Neuronal stem cell (in vitro differentiated cells): ENCODE measurements at regions not wholly inside any gene's neighbourhood (a gene's known extent, or its start where the extent isn't known, plus 50 kb on each side); places are given as distances from the start of the nearest gene placed in this dataset.

Source experiments
- DNase-seq: peaks from one replicate; pipeline ENCODE4 v3.0.0-alpha.2; 2013; ENCODE audit warnings: low spot score
- H2AFZ ChIP-seq: one replicate; pipeline ENCODE4 v1.6.1; 2013; ENCODE audit warnings: mild to moderate bottlenecking, low read length, inconsistent platforms
- H2AK5ac ChIP-seq: 2 replicates; pipeline ENCODE4 v1.6.1; 2013; ENCODE audit warnings: low read depth, mild to moderate bottlenecking, inconsistent platforms, low read length, moderate library complexity, mixed read lengths
- H2BK120ac ChIP-seq: 2 replicates; pipeline ENCODE4 v1.6.1; 2013; ENCODE audit warnings: low read depth, mild to moderate bottlenecking, inconsistent platforms, low read length, moderate library complexity, mixed read lengths
- H2BK12ac ChIP-seq: one replicate; pipeline ENCODE4 v1.6.1; 2013; ENCODE audit warnings: low read length, inconsistent platforms
- H2BK15ac ChIP-seq: 2 replicates; pipeline ENCODE4 v1.6.1; 2013; ENCODE audit warnings: mild to moderate bottlenecking, low read length, inconsistent platforms, mixed read lengths
- H2BK5ac ChIP-seq: one replicate; pipeline ENCODE4 v1.6.1; 2013; ENCODE audit warnings: inconsistent platforms, mild to moderate bottlenecking, low read length, moderate library complexity
- H3K14ac ChIP-seq: one replicate; pipeline ENCODE4 v1.6.1; 2013; ENCODE audit warnings: low read length, inconsistent platforms
- H3K18ac ChIP-seq: 2 replicates; pipeline ENCODE4 v1.6.1; 2013; ENCODE audit warnings: low read length, inconsistent platforms
- H3K23ac ChIP-seq: 2 replicates; pipeline ENCODE4 v1.6.1; 2013; ENCODE audit warnings: low read depth, mild to moderate bottlenecking, mixed read lengths, low read length, inconsistent platforms; ENCODE audit not compliant: poor library complexity
- H3K27ac ChIP-seq: replicated peaks from 3 replicates; pipeline ENCODE4 v1.5.1; 2013; ENCODE audit warnings: low read length, inconsistent platforms
- H3K27me3 ChIP-seq, 3 experiments: 2 replicates each; pipeline ENCODE4 v1.6.1; 2013; ENCODE audit warnings: low read length in 3 of 3, mild to moderate bottlenecking in 2 of 3, inconsistent platforms in 1 of 3, low read depth in 1 of 3, mixed read lengths in 1 of 3, moderate library complexity in 1 of 3; ENCODE audit not compliant: control insufficient read depth in 3 of 3, insufficient read depth in 3 of 3
- H3K36me3 ChIP-seq, 2 donors: replicated peaks in 1 of 2; 2 replicates each; pipeline ENCODE4 v1.6.1; 2013; ENCODE audit warnings: low read length in 2 of 2; ENCODE audit not compliant: control insufficient read depth in 2 of 2, insufficient read depth in 2 of 2
- H3K4ac ChIP-seq: 2 replicates; pipeline ENCODE4 v1.6.1; 2013; ENCODE audit warnings: inconsistent platforms, mild to moderate bottlenecking, low read length, moderate library complexity
- H3K4me1 ChIP-seq, 2 donors: 1 replicate in 1 of 2; 2 replicates in 1 of 2; pipeline ENCODE4 v1.6.1; 2013; ENCODE audit warnings: low read length in 2 of 2, low read depth in 1 of 2; ENCODE audit not compliant: control insufficient read depth in 2 of 2, insufficient read depth in 1 of 2
- H3K4me2 ChIP-seq: one replicate; pipeline ENCODE4 v1.6.1; 2013; ENCODE audit warnings: mild to moderate bottlenecking, low read length, inconsistent platforms; ENCODE audit not compliant: insufficient read depth, poor library complexity, severe bottlenecking
- H3K4me3 ChIP-seq, 2 donors: 2 replicates each; pipeline ENCODE4 v1.5.1; 2013; ENCODE audit warnings: low read length in 2 of 2, mild to moderate bottlenecking in 2 of 2, inconsistent platforms in 1 of 2, moderate library complexity in 1 of 2
- H3K79me1 ChIP-seq: one replicate; pipeline ENCODE4 v1.6.1; 2013; ENCODE audit warnings: low read depth, mild to moderate bottlenecking, inconsistent platforms, low read length, moderate library complexity
- H3K9ac ChIP-seq: one replicate; pipeline ENCODE4 v1.6.1; 2013; ENCODE audit warnings: mild to moderate bottlenecking, low read depth, low read length, inconsistent platforms; ENCODE audit not compliant: poor library complexity
- H3K9me3 ChIP-seq, 2 donors: replicated peaks in 1 of 2; 2 replicates each; pipeline versions ENCODE3 to v1.6.1; 2013; ENCODE audit warnings: low read length in 2 of 2, mild to moderate bottlenecking in 2 of 2, inconsistent platforms in 1 of 2, low read depth in 1 of 2, mixed read lengths in 1 of 2, moderate library complexity in 1 of 2; ENCODE audit not compliant: control insufficient read depth in 2 of 2, insufficient read depth in 1 of 2
- H4K8ac ChIP-seq: one replicate; pipeline ENCODE4 v1.6.1; 2013; ENCODE audit warnings: low read depth, mild to moderate bottlenecking, inconsistent platforms, low read length, moderate library complexity
- H4K91ac ChIP-seq: one replicate; pipeline ENCODE4 v1.6.1; 2013; ENCODE audit warnings: low read length, low read depth, mild to moderate bottlenecking, inconsistent platforms; ENCODE audit not compliant: poor library complexity
- WGBS, 2 donors: extraction: QIAGEN DNeasy Blood & Tissue Kit; methylation state at CpG; one replicate each; pipeline ENCODE4 v1.1.7; 2013; ENCODE audit warnings: missing lambda C conversion rate in 2 of 2, mixed read lengths in 1 of 2; ENCODE audit not compliant: insufficient read length in 2 of 2, insufficient replicate concordance in 1 of 2; ENCODE audit errors: extremely low coverage in 2 of 2; 5-methylcytosine and 5-hydroxymethylcytosine counted together

- Histone ChIP-seq H3K9me3 (no peaks in the 10 kb centered on the region), H3K14ac (no peak overlapping the region), H3K9ac (no peak overlapping the region), H3K27ac (no peak overlapping the region), H3K18ac (no peak overlapping the region), H2BK12ac (no peak overlapping the region), H3K23ac (no peak overlapping the region), H2AFZ (no peak overlapping the region), H2AK5ac (no peak overlapping the region), H3K36me3 (no peaks in the 10 kb centered on the region), H3K27me3 (no peaks in the 10 kb centered on the region), H3K4me3 (no peak overlapping the region), H3K4ac (no peak overlapping the region), H4K91ac (no peak overlapping the region), H4K8ac (no peak overlapping the region), H2BK120ac (no peak overlapping the region), H3K79me1 (no peaks in the 10 kb centered on the region), H2BK15ac (no peak overlapping the region), H2BK5ac (no peak overlapping the region), H3K4me2 (no peak overlapping the region), H3K4me1 (no peaks in the 10 kb centered on the region)
- no CpG with 5 or more reads among the region's 6 CpGs for WGBS, 2 donors
- DNase-seq: no peak
Measured at GRCh38 chr7:41316410-41316809, 386.5 kb downstream of the INHBA start.

DNA sequence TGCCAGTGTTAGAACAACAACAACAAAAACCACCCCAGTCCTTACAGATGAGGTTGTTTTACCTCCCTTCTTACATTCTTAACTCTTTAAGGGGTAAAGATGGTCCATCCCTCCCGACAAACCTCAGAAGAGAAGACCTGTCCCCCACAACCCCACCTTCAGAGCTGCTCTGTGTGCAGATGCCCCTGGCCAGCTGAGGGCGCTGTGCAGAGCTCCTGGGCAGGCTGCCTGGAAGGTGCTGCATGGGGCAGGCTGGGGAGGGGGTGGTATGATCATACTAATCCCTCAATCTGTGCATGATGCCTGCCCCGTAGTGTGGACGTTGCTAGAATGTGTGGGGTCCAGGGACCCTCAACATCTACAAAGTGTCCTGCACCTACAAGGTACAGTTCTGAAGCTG is 387.1 kb downstream of the INHBA start:
- H2BK120ac ChIP-seq: no peak overlapping the region
- H3K27ac ChIP-seq: no peak overlapping the region
- peak overlapping the region; percentile 75 for H3K18ac ChIP-seq
- H3K4me3 ChIP-seq: no peak overlapping the region
- no peak overlapping the region for H3K4me2 ChIP-seq
- H3K9ac ChIP-seq: peak overlapping the region; percentile 1
- no CpG with 5 or more reads among the region's 4 CpGs for WGBS, 2 donors
- H3K27me3 ChIP-seq: no peaks in the 10 kb centered on the region
- H3K14ac ChIP-seq: no peak overlapping the region
- no peak overlapping the region for H3K23ac ChIP-seq
- H2BK12ac ChIP-seq: no peak overlapping the region
- peak overlapping the region; percentile 31 for H3K4ac ChIP-seq
- no peaks in the 10 kb centered on the region for H3K4me1 ChIP-seq
- no peaks in the 10 kb centered on the region for H3K9me3 ChIP-seq
- no peaks in the 10 kb centered on the region for H3K79me1 ChIP-seq
- no peak overlapping the region for H2AFZ ChIP-seq
- no peak overlapping the region for H2BK15ac ChIP-seq
- H4K8ac ChIP-seq: no peak overlapping the region
- no peak overlapping the region for H2BK5ac ChIP-seq
- no peaks in the 10 kb centered on the region for H3K36me3 ChIP-seq
- DNase-seq: no peak
- H2AK5ac ChIP-seq: no peak overlapping the region
- H4K91ac ChIP-seq: no peak overlapping the region

DNA sequence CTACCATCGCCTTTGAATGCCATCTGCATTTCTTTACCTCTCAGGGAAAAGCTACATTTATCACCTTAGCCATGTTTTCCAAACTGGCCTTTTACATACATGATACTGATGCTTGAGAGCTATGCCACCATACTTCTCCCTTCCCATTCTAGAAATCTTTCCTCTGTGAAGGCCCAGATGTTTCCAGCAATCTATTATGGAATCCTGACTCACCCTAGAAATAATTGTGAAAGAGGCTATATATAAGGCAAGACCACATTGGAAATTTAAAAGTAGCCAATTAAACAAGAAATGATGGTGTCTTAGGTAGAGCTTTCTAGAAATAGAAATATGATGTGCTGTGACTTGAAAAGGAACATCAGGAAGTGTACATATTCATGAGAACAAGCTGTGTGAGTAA is 389.7 kb downstream of the INHBA start:
- Histone ChIP-seq H3K4ac (no peak overlapping the region), H4K8ac (no peak overlapping the region), H2BK5ac (no peak overlapping the region), H2BK120ac (no peak overlapping the region), H3K4me1 (no peaks in the 10 kb centered on the region), H4K91ac (no peak overlapping the region), H2AFZ (no peak overlapping the region), H2AK5ac (no peak overlapping the region), H2BK12ac (no peak overlapping the region), H3K79me1 (no peaks in the 10 kb centered on the region), H3K36me3 (no peaks in the 10 kb centered on the region), H3K9ac (no peak overlapping the region), H2BK15ac (no peak overlapping the region), H3K27me3 (no peaks in the 10 kb centered on the region), H3K27ac (no peak overlapping the region), H3K23ac (no peak overlapping the region), H3K4me2 (no peak overlapping the region), H3K18ac (no peak overlapping the region), H3K4me3 (no peak overlapping the region), H3K9me3 (no peaks in the 10 kb centered on the region), H3K14ac (no peak overlapping the region)
- DNase-seq: no peak
- no CpG with 5 or more reads among the region's 1 CpG for WGBS, 2 donors

DNA sequence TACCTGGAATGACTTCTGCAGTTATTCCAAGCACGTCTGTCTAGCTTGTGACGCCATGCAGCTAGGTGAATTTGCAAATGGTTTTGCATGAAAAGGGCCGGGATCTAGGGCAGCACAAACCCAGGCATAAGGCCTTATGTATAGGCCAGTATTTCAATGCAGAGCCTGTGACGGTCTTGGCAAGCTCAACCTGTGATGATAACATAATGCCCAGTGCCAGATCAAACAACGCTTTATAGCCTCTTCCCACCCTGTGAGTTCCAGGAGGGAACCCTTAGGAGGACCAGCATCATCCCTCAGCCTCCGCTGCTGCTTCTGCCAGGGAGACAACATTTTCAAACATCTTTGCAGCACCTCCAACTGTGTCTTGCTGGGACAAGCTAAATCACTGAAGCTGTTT is 390.7 kb downstream of the INHBA start:
- no peak overlapping the region for H3K4me3 ChIP-seq
- no peak overlapping the region for H3K27ac ChIP-seq
- no peak overlapping the region for H2BK12ac ChIP-seq
- H3K18ac ChIP-seq: no peak overlapping the region
- no peaks in the 10 kb centered on the region for H3K27me3 ChIP-seq
- WGBS, 2 donors: no CpG with 5 or more reads among the region's 6 CpGs
- H4K91ac ChIP-seq: no peak overlapping the region
- H2BK15ac ChIP-seq: no peak overlapping the region
- no peak overlapping the region for H4K8ac ChIP-seq
- H3K23ac ChIP-seq: no peak overlapping the region
- no peak overlapping the region for H3K4ac ChIP-seq
- no peaks in the 10 kb centered on the region for H3K79me1 ChIP-seq
- no peaks in the 10 kb centered on the region for H3K4me1 ChIP-seq
- no peak overlapping the region for H2BK120ac ChIP-seq
- no peak overlapping the region for H3K4me2 ChIP-seq
- no peaks in the 10 kb centered on the region for H3K9me3 ChIP-seq
- DNase-seq: no peak
- no peak overlapping the region for H2BK5ac ChIP-seq
- no peaks in the 10 kb centered on the region for H3K36me3 ChIP-seq
- H2AFZ ChIP-seq: no peak overlapping the region
- no peak overlapping the region for H2AK5ac ChIP-seq
- H3K9ac ChIP-seq: no peak overlapping the region
- H3K14ac ChIP-seq: no peak overlapping the region
